H7 (cell line): ENCODE measurements at regions not wholly inside any gene's neighbourhood (a gene's known extent, or its start where the extent isn't known, plus 50 kb on each side); places are given as distances from the start of the nearest gene placed in this dataset.

ENCODE experiments used
- DNase-seq: peaks from one replicate; pipeline ENCODE4 v3.0.0; 2012
- H3K27me3 ChIP-seq: 2 replicates; pipeline ENCODE4 v1.6.0; 2011; ENCODE audit warnings: mild to moderate bottlenecking, low read length; ENCODE audit not compliant: control insufficient read depth, insufficient read depth
- H3K36me3 ChIP-seq: replicated peaks from 2 replicates; pipeline ENCODE4 v1.5.1; 2011; ENCODE audit warnings: low read length; ENCODE audit not compliant: control insufficient read depth, insufficient read depth
- H3K4me3 ChIP-seq: 2 replicates; pipeline ENCODE4 v1.5.1; 2011; ENCODE audit warnings: low read depth, mild to moderate bottlenecking, control low read depth, low read length, moderate library complexity; ENCODE audit not compliant: insufficient read depth

DNA sequence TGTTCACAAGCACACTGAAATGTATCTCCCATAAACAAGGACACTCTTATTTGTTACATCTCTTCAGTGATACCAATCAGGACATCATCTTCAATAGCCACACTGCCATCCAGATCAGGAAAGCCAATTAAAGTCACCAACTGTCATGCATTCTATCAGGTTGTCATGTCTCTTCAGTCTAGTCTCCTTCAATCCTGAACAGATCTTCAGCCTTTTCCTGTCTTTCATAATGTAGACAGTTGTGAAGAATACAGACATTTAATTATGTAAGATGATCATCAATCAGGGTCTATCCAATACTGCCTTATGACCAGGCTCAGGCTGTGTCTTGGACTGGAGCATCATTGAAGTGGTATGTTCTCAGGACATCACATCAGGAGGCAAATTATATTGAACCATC, 419.8 kb upstream of the SMC2 start:
- H3K27me3 ChIP-seq, result no peaks in the 10 kb centered on the region
- DNase-seq, result no peak
- no peaks in the 10 kb centered on the region for H3K36me3 ChIP-seq
- H3K4me3 ChIP-seq, result no peak overlapping the region

GRCh38 chr9:103680581-103680980, 413.5 kb upstream of the SMC2 start:
- no peaks in the 10 kb centered on the region for H3K27me3 ChIP-seq
- no peaks in the 10 kb centered on the region for H3K36me3 ChIP-seq
- H3K4me3 ChIP-seq, result no peak overlapping the region
- no peak for DNase-seq

DNA sequence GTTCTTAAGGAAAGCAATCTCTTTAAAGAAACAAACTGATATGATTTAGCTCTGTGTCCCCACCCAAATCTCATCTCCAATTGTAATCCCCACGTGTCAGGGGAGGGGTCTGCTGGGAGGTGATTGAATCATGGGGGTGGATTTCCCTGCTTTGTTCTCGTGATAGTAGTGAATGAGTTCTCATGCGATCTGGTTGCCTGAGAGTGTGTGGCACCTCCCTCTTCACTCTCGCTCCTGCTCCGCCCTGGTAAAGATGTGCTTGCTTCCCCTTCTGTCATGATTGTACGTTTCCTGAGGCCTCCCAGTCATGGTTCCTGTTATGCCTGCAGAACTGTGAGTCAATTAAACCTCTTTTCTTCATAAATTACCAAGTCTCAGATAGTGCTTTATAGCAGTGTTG, 412.7 kb upstream of the SMC2 start:
- no peaks in the 10 kb centered on the region for H3K36me3 ChIP-seq
- H3K27me3 ChIP-seq, result no peaks in the 10 kb centered on the region
- no peak for DNase-seq
- no peak overlapping the region for H3K4me3 ChIP-seq

- DNase-seq, result no peak
- Histone ChIP-seq H3K36me3 (no peaks in the 10 kb centered on the region), H3K27me3 (no peaks in the 10 kb centered on the region), H3K4me3 (no peak overlapping the region)
Measured at GRCh38 chr9:103700195-103700962, 393.7 kb upstream of the SMC2 start.

- Histone ChIP-seq H3K36me3 (no peaks in the 10 kb centered on the region), H3K4me3 (no peak overlapping the region), H3K27me3 (no peaks in the 10 kb centered on the region)
- DNase-seq, result no peak
Measured at GRCh38 chr9:103702572-103702971, 391.5 kb upstream of the SMC2 start.

DNA sequence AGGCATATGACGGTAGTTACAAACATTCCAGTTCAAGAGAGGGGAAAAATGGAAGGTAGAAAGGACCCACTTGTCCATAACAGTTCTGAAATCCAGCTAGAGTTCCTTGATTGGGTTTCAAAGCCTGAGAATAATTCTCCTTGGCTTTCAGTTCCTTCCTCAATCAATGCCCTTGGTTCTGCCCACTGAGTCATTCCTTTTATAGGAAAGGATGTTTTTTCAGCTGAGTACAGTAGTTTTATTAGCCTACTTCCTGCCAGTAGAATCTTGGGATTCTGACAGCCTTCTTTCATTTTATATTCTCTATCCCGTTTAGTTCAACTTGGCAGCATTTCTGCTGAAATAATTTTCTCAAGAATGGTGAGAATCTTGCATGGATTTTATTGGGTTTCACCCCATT, 386.9 kb upstream of the SMC2 start:
- Histone ChIP-seq H3K27me3 (no peaks in the 10 kb centered on the region), H3K36me3 (no peaks in the 10 kb centered on the region), H3K4me3 (no peak overlapping the region)
- no peak for DNase-seq

DNA sequence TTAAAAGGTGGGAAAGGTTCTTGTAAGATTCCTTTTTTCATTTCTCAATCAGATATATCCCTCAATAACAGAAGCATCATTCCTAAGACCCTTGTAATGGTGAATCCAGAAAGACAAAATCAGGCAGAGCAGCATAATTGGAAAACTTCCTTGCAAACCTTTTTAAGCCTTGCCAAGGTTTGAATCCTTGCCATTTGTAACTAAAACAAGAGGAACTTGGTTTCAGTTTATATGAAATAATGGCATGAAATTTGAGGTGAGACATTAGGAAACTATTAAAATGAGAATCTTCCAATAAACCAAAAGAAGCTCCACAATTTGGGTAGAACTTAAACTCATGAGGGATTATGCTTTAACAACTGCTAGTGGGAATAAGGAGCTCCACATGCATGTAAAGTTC, 384.7 kb upstream of the SMC2 start:
- no peaks in the 10 kb centered on the region for H3K36me3 ChIP-seq
- no peak overlapping the region for H3K4me3 ChIP-seq
- no peak for DNase-seq
- no peaks in the 10 kb centered on the region for H3K27me3 ChIP-seq

DNA sequence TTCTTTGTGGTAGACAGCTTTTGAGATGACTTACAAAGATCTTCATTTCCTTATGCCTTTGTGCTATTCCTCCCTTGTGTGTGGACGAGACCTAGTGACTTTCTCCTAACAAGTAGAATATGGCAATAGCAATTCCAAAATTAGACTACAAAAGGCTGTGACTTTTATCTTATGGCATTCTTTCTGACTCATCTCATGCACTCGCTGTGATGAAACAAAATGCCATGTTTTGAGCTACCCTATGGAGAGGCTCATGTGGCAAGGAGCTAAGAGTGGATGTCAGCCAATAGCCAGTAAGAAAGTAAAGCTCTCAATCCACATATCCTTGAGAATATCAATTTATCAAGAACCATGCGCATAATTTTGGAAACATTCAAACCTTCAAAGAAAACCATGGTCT, 380.5 kb upstream of the SMC2 start:
- Histone ChIP-seq H3K4me3 (no peak overlapping the region), H3K36me3 (no peaks in the 10 kb centered on the region), H3K27me3 (no peaks in the 10 kb centered on the region)
- no peak for DNase-seq

DNA sequence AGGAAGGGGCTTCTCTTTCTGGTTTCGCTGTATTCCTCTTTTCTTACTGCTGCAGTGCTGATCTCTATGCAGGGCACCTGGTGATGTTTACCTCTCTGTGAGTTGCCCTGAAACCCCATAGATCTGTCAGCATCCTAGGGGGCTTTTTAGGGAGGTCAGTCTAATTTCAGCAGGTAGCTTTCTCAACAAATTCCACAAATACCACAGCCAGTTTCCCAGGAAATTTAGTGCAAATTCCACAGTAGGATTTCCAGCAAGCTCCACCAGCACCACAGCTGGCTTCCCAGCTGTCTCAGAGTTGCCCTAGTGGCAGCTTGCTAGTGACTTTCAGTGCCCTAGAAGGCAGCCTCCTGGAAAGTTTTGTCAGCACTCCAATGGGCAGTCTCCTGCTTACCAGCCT, 379.1 kb upstream of the SMC2 start:
- no peaks in the 10 kb centered on the region for H3K27me3 ChIP-seq
- no peaks in the 10 kb centered on the region for H3K36me3 ChIP-seq
- no peak overlapping the region for H3K4me3 ChIP-seq
- peak; percentile 12 for DNase-seq

- no peak for DNase-seq
- Histone ChIP-seq H3K4me3 (no peak overlapping the region), H3K27me3 (no peaks in the 10 kb centered on the region), H3K36me3 (no peaks in the 10 kb centered on the region)
Measured at GRCh38 chr9:103721056-103721455, 373.1 kb upstream of the SMC2 start.

DNA sequence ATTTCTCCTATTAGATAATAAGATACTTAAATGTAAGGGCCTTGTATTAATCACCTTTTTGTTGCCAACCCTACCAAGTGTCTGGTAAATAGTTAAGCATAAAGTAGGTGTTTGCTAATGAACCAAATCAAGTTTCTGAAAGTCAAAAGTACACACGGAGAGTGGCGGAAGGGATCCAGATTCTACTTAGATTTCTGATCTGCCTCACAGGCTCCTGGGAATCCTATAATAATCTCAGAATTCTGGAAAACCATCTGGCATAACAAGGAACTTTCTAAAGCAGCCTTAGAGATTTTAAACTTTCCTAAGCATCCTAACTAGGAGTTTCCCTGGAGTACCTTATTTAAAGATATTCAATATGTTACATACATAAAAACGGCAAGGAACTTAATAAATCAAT, 363.2 kb upstream of the SMC2 start:
- Histone ChIP-seq H3K4me3 (no peak overlapping the region), H3K36me3 (no peaks in the 10 kb centered on the region), H3K27me3 (no peaks in the 10 kb centered on the region)
- DNase-seq, result no peak

DNA sequence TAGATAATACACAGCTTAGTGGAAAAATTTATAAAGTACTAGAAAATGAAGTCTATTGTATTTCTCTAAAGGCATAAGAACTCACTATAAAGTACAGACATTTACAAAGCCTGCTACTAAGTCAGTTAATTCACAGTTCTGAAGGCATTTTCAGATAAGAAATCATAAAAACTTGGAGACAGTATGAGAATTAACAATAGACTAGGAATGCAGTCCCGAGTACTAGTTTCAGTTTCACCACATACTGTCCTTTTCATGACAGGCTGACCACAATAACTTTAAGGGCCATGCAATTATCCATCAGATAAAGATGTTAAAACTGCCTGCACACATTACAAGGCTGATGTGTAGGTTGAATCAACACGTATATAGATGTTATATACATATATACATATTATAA, 362.6 kb upstream of the SMC2 start:
- no peaks in the 10 kb centered on the region for H3K36me3 ChIP-seq
- no peak overlapping the region for H3K4me3 ChIP-seq
- DNase-seq, result no peak
- H3K27me3 ChIP-seq, result no peaks in the 10 kb centered on the region

DNA sequence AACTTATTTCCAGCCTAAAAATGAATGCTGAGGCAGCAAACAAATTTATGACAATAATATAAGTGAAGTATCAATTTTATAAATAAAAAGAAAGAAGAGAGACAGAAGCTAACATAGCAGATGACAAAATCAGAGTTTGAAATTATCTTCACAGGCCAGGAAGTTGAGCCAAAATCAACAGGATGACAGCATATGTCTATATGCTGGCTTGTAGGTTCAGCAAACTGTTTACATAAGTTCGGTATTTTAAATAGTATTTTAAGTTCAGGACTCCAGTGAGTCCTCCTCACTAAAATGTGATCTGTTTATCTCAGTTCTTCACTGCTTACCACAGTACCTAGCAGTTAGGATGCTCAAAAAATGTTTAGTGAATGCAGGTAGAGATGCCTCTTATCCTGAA, 359.6 kb upstream of the SMC2 start:
- no peak overlapping the region for H3K4me3 ChIP-seq
- DNase-seq, result no peak

DNA sequence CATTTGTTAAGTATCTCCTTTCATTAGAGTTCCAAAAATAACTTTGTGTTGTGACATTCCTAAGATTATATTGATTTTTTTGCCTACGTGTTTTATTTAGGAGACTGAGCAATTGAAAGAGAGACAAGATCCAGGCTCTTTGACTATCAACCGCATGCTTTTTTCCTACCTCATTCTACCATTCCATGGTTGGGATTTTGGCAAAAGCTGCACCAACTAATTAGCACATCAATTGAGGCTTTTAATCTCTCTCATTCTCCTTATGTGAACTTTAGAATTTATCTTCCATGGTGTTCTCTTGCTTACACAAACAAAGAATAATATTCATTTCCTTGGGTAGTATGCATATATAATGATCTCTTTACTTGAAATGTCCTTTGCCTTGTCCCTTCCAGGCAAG, 338.7 kb upstream of the SMC2 start:
- Histone ChIP-seq H3K27me3 (no peaks in the 10 kb centered on the region), H3K4me3 (no peak overlapping the region), H3K36me3 (no peaks in the 10 kb centered on the region)
- no peak for DNase-seq

More for the DNA sequence above, 359.6 kb upstream of the SMC2 start:
- H3K27me3 ChIP-seq, result no peaks in the 10 kb centered on the region
- no peaks in the 10 kb centered on the region for H3K36me3 ChIP-seq

GRCh38 chr9:103755986-103756385, 338.1 kb upstream of the SMC2 start:
- Histone ChIP-seq H3K27me3 (no peaks in the 10 kb centered on the region), H3K4me3 (no peak overlapping the region), H3K36me3 (no peaks in the 10 kb centered on the region)
- no peak for DNase-seq

- H3K27me3 ChIP-seq, result no peaks in the 10 kb centered on the region
- no peak overlapping the region for H3K4me3 ChIP-seq
- no peaks in the 10 kb centered on the region for H3K36me3 ChIP-seq
- no peak for DNase-seq
Measured at GRCh38 chr9:103757062-103757461, 337.0 kb upstream of the SMC2 start.
